GM12878 (cell line): ENCODE measurements at regions not wholly inside any gene's neighbourhood (a gene's known extent, or its start where the extent isn't known, plus 50 kb on each side); places are given as distances from the start of the nearest gene placed in this dataset.

Experiments
- ATAC-seq: fragments of 200-7000 bp; cut with Tn5 transposase; 3 replicates; pipeline ENCODE4 v1.9.1; 2020; ENCODE audit warnings: mild to moderate bottlenecking, moderate library complexity
- BruUV-seq: library from RNA; stranded (reverse); fragments of 400-500 nt; replicated peaks from 2 replicates; lab custom pipeline; 2021; lab: Mats Ljungman, UMichigan
- CTCF ChIA-PET: fragments of 300-600 bp; sonication (Branson Sonifier 250); formaldehyde crosslinking; extraction: SDS; loops from one replicate; lab custom pipeline; 2021; ENCODE audit warnings: inconsistent platforms; lab: Yijun Ruan, JAX
- POLR2A ChIA-PET: fragments of 350-600 bp; formaldehyde crosslinking; extraction: SDS; loops from one replicate; lab custom pipeline; 2021; ENCODE audit warnings: inconsistent platforms; lab: Charles Lee
- RAD21 ChIA-PET: fragments of 300-600 bp; sonication (Branson Sonifier 250); formaldehyde crosslinking; loops from one replicate; lab custom pipeline; 2023; ENCODE audit warnings: antibody characterized with exemption; ENCODE audit not compliant: unreplicated experiment; lab: Charles Lee
- SMC1A ChIA-PET: fragments of 300-600 bp; sonication (Branson Sonifier 250); formaldehyde crosslinking; loops from one replicate; lab custom pipeline; 2023; ENCODE audit not compliant: unreplicated experiment, uncharacterized antibody; lab: Charles Lee
- DNase-seq: peaks from one replicate; pipeline ENCODE4 v3.0.0-alpha.2; 2011; ENCODE audit warnings: low read depth, low spot score
- FAIRE-seq: peaks from 3 replicates; lab custom pipeline; 2011; peaks lifted over from hg19 to GRCh38; lab: Jason Lieb, UNC
- H2AFZ ChIP-seq: 2 replicates; pipeline ENCODE4 v1.6.0; 2011; ENCODE audit warnings: low read depth, low read length, control low read depth; ENCODE audit not compliant: control insufficient read depth
- H3K27ac ChIP-seq: 2 replicates; pipeline ENCODE4 v1.5.1; 2011; ENCODE audit warnings: control low read depth; ENCODE audit not compliant: control insufficient read depth, insufficient read depth
- H3K27me3 ChIP-seq, 2 experiments: replicated peaks in 1 of 2; 2 replicates each; pipeline versions ENCODE4 v1.6.0 to v1.6.1; 2011; ENCODE audit warnings: low read length in 1 of 2; ENCODE audit not compliant: control insufficient read depth in 2 of 2, insufficient read depth in 2 of 2
- H3K36me3 ChIP-seq, 2 experiments: 2 replicates each; pipeline ENCODE4 v1.5.1; 2011; ENCODE audit warnings: low read length in 1 of 2; ENCODE audit not compliant: control insufficient read depth in 2 of 2, insufficient read depth in 2 of 2
- H3K4me1 ChIP-seq: 2 replicates; pipeline ENCODE4 v1.6.1; 2011; ENCODE audit warnings: mild to moderate bottlenecking, low read length, moderate library complexity, mixed read lengths; ENCODE audit not compliant: control insufficient read depth, insufficient read depth
- H3K4me2 ChIP-seq: 2 replicates; pipeline ENCODE4 v1.6.0; 2011; ENCODE audit warnings: control low read depth; ENCODE audit not compliant: control insufficient read depth, insufficient read depth
- H3K4me3 ChIP-seq: fragments of 200-600 bp; sonication (generic); 2 replicates; pipeline ENCODE4 v1.5.1; 2016
- H3K79me2 ChIP-seq: 2 replicates; pipeline ENCODE4 v1.6.0; 2011; ENCODE audit warnings: low read length; ENCODE audit not compliant: control insufficient read depth, insufficient read depth
- H3K9ac ChIP-seq: 2 replicates; pipeline ENCODE4 v1.8.0; 2011; ENCODE audit warnings: low read length, control low read depth, mixed read lengths; ENCODE audit not compliant: control insufficient read depth, insufficient read depth
- H3K9me3 ChIP-seq: replicated peaks from 3 replicates; pipeline ENCODE4 v1.5.1; 2011; ENCODE audit warnings: mild to moderate bottlenecking, low read length; ENCODE audit not compliant: control insufficient read depth, insufficient read depth
- H4K20me1 ChIP-seq: 2 replicates; pipeline ENCODE4 v1.6.0; 2011; ENCODE audit not compliant: control insufficient read depth, insufficient read depth
- ATF2 ChIP-seq: IDR thresholded peaks from 2 replicates; pipeline ENCODE4 v1.6.1; 2012; ENCODE audit warnings: low read length, inconsistent platforms
- ATF3 ChIP-seq: IDR thresholded peaks from 2 replicates; pipeline ENCODE4 v1.6.1; 2011; ENCODE audit warnings: low read depth, mild to moderate bottlenecking, low read length, moderate library complexity, borderline replicate concordance; ENCODE audit errors: extremely low read depth
- MXI1 ChIP-seq: fragments of 150-350 bp; IDR thresholded peaks from 2 replicates; pipeline ENCODE4 v1.6.1; 2011; ENCODE audit warnings: low read depth, mild to moderate bottlenecking, inconsistent platforms, low read length, improper control_type of control experiment
- NKRF ChIP-seq: fragments of 450-650 bp; conservative IDR thresholded peaks from 2 replicates; pipeline ENCODE4 v1.6.1; 2017; ENCODE audit warnings: mild to moderate bottlenecking, moderate library complexity
- PAX8 ChIP-seq: fragments of 450-650 bp; IDR thresholded peaks from 2 replicates; pipeline ENCODE4 v1.6.1; 2017; ENCODE audit warnings: mild to moderate bottlenecking, moderate library complexity
- PKNOX1 ChIP-seq: fragments of 450-650 bp; IDR thresholded peaks from 2 replicates; pipeline ENCODE4 v1.6.1; 2016; ENCODE audit warnings: mild to moderate bottlenecking
- POU2F2 ChIP-seq: IDR thresholded peaks from 3 replicates; pipeline ENCODE4 v1.6.1; 2011; ENCODE audit warnings: low read depth, mild to moderate bottlenecking, low read length, borderline replicate concordance
- RB1 ChIP-seq: fragments of 450-650 bp; formaldehyde crosslinking; IDR thresholded peaks from 2 replicates; pipeline ENCODE4 v1.6.1; 2017; ENCODE audit warnings: mild to moderate bottlenecking, borderline replicate concordance
- RBBP5 ChIP-seq: fragments of 200-600 bp; sonication (generic); conservative IDR thresholded peaks from 2 replicates; pipeline ENCODE4 v1.6.1; 2016
- SRF ChIP-seq, 2 experiments: IDR thresholded peaks; 2 replicates each; pipeline ENCODE4 v1.6.1; 2011; ENCODE audit warnings: low read depth in 2 of 2, low read length in 2 of 2, mild to moderate bottlenecking in 1 of 2, moderate library complexity in 1 of 2
- USF2 ChIP-seq: IDR thresholded peaks from 2 replicates; pipeline ENCODE4 v1.6.1; 2011; ENCODE audit warnings: low read depth, low read length, improper control_type of control experiment, borderline replicate concordance
- ZNF592 ChIP-seq: fragments of 450-650 bp; IDR thresholded peaks from 2 replicates; pipeline ENCODE4 v1.6.1; 2017; ENCODE audit warnings: mild to moderate bottlenecking, moderate library complexity
- WGBS: methylation state at CpG from one replicate; pipeline ENCODE4 v1.1.6; 2016; ENCODE audit warnings: low lambda C conversion rate; ENCODE audit not compliant: insufficient replicate concordance, insufficient coverage; ENCODE audit errors: missing lambda C conversion rate; 5-methylcytosine and 5-hydroxymethylcytosine counted together
- in situ Hi-C: fragments of 300-500 bp; cut with MboI; formaldehyde crosslinking; loops from 9 replicates; pipeline ENCODE4 v1.14.3; 2018; ENCODE audit warnings: mixed read lengths
- intact Hi-C: fragments of 100-400 bp; cut with micrococcal nuclease; formaldehyde crosslinking; loops from one replicate; pipeline ENCODE4 v1.14.2; 2022; ENCODE audit not compliant: unreplicated experiment

- Histone ChIP-seq H3K27me3 (no peaks in the 10 kb centered on the region; a peak in 1 of 4 replicates), H3K4me3 (no peak overlapping the region), H3K4me2 (no peak overlapping the region), H3K27ac (no peak overlapping the region), H2AFZ (no peak overlapping the region), H4K20me1 (no peaks in the 10 kb centered on the region), H3K4me1 (no peaks in the 10 kb centered on the region), H3K9ac (no peak overlapping the region), H3K9me3 (no peaks in the 10 kb centered on the region), H3K79me2 (no peaks in the 10 kb centered on the region), H3K36me3 (no peaks in the 10 kb centered on the region)
- ATAC-seq (no peak), DNase-seq (no peak), FAIRE-seq (no peak)
- WGBS = 12% methylated on average over 4 of the region's 4 CpGs
- in situ Hi-C loops (no loop called here), intact Hi-C loops (no loop called here)
- ChIA-PET SMC1A (interaction anchor here (0.7 to 1.4 kb wide), 3 partner anchors 32 to 226 kb away, joined by 3 to 4 read pairs (median 4); no protein-coding TSS in a partner anchor), RAD21 (no interaction called here), POLR2A (no interaction called here), CTCF (interaction anchor here (1.0 to 1.8 kb wide), 3 partner anchors 9 to 139 kb away, joined by 3 to 4 read pairs (median 3); no protein-coding TSS in a partner anchor)
- BruUV-seq = no TSS peak
- TF ChIP-seq USF2 (no peak), RB1 (no peak), MXI1 (no peak), PKNOX1 (no peak), POU2F2 (no peak), ZNF592 (no peak), PAX8 (no peak), ATF3 (no peak), ATF2 (no peak), NKRF (no peak), SRF (IDR thresholded peaks at IDR 0.05; ENCODE audit: low read depth in 2 of 2, low read length in 2 of 2) (no peak), RBBP5 (no peak)
Measured at GRCh38 chr20:7147220-7147601, 379.7 kb downstream of the BMP2 start.
